GM19395 (cell line): ENCODE measurements at regions not wholly inside any gene's neighbourhood (a gene's known extent, or its start where the extent isn't known, plus 50 kb on each side); places are given as distances from the start of the nearest gene placed in this dataset.
"Not testable (repeated sequence)": the region's sequence is repeated elsewhere in the genome, so short reads cannot be mapped to it uniquely, and the experiment has no call there.

Experiments used
- ATAC-seq: cut with Tn5 transposase; IDR thresholded peaks from one replicate; pipeline ENCODE4 v1.9.1; 2021; ENCODE audit warnings: mild to moderate bottlenecking, moderate library complexity; ENCODE audit not compliant: unreplicated experiment

GRCh38 chr6:168795611-168796010, 354.6 kb downstream of the SMOC2 start:
- ATAC-seq: not testable (repeated sequence)

GRCh38 chr6:168794491-168794890, 353.5 kb downstream of the SMOC2 start:
- no peak for ATAC-seq

- no peak for ATAC-seq
These were observed 352.7 kb downstream of the SMOC2 start for GRCh38 chr6:168793649-168794048.

- no peak for ATAC-seq
These were observed 350.9 kb downstream of the SMOC2 start for GRCh38 chr6:168791917-168792316.

- no peak for ATAC-seq
These were observed 348.7 kb downstream of the SMOC2 start for GRCh38 chr6:168789699-168790098.

GRCh38 chr6:168785720-168786511, 344.9 kb downstream of the SMOC2 start:
- no peak for ATAC-seq

GRCh38 chr6:168784426-168784825, 343.4 kb downstream of the SMOC2 start:
- ATAC-seq: no peak

GRCh38 chr6:168783720-168784119, 342.7 kb downstream of the SMOC2 start:
- no peak for ATAC-seq

GRCh38 chr6:168782187-168782751, 341.3 kb downstream of the SMOC2 start:
- no peak for ATAC-seq

- no peak for ATAC-seq
These were observed 337.2 kb downstream of the SMOC2 start for GRCh38 chr6:168778201-168778600.

GRCh38 chr6:168774381-168774780, 333.4 kb downstream of the SMOC2 start:
- no peak for ATAC-seq

- no peak for ATAC-seq
These were observed 332.8 kb downstream of the SMOC2 start for GRCh38 chr6:168773788-168774187.

- no peak for ATAC-seq
These were observed 324.8 kb downstream of the SMOC2 start for GRCh38 chr6:168765752-168766151.

GRCh38 chr6:168756009-168756634, 315.1 kb downstream of the SMOC2 start:
- no peak for ATAC-seq

- no peak for ATAC-seq
These were observed 305.7 kb downstream of the SMOC2 start for GRCh38 chr6:168746643-168747042.

GRCh38 chr6:168746013-168746412, 305.0 kb downstream of the SMOC2 start:
- ATAC-seq: no peak

GRCh38 chr6:168744861-168745260, 303.9 kb downstream of the SMOC2 start:
- no peak for ATAC-seq

GRCh38 chr6:168741942-168742782, 301.2 kb downstream of the SMOC2 start:
- no peak for ATAC-seq

- no peak for ATAC-seq
These were observed 300.3 kb downstream of the SMOC2 start for GRCh38 chr6:168741305-168741704.

GRCh38 chr6:168739381-168739780, 298.4 kb downstream of the SMOC2 start:
- no peak for ATAC-seq

- no peak for ATAC-seq
These were observed 296.5 kb downstream of the SMOC2 start for GRCh38 chr6:168737481-168737880.
